ENCODE measurements at regions not wholly inside any gene's neighbourhood (a gene's known extent, or its start where the extent isn't known, plus 50 kb on each side); places are given as distances from the start of the nearest gene placed in this dataset.

DNA sequence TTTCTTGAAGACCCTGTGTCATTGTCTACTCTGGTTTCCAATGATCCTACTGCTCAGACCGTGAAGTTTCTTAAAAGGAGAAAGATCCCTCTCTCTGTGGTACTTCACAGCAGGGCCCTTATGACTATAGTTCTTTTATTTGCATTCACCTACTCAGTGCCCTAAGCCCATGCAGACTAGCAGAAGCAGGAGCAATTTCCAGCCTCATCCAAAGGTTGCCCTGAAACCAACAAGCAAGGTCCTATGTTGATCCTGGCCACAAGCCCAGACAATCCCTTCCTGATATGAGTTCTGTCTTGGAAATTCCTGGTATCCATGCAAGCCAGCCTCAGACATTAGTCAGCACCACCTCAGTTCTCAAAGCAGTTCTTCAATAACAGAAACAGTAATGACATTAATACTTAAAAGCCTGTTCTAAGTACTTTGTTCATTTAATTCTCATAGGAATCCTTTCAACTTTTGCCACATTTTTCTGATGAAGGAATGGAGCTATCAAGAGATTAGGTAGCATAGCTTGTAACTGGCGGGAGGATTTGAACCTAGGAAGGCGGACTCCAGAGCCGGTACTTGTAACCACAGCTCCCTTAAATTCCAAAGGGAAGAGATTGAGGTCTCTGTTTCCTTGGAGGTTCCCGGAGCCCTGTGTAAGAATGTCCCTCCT is 58.1 kb upstream of the ST8SIA6 start:
- Histone ChIP-seq H3K79me2 (ENCODE audit: insufficient read depth, low read depth, low read length) (no peaks in the 10 kb centered on the region), H3K27ac (ENCODE audit: low read depth, low read length, poor library complexity, severe bottlenecking) (no peak overlapping the region), H3K9me2 (ENCODE audit: insufficient read depth, low read length) (no peaks in the 10 kb centered on the region), H3K4me2 (ENCODE audit: low read length) (no peak overlapping the region), H3K9me3 (ENCODE audit: low read length) (no peaks in the 10 kb centered on the region), H3K4me3 (ENCODE audit: low read depth, low read length, poor library complexity, severe bottlenecking) (no peak overlapping the region), H4K20me1 (ENCODE audit: insufficient read depth, low read length) (no peaks in the 10 kb centered on the region), H3K4me1 (ENCODE audit: insufficient read depth, low read length, poor library complexity, severe bottlenecking) (no peaks in the 10 kb centered on the region), H3K36me3 (ENCODE audit: insufficient read depth, low read length) (no peaks in the 10 kb centered on the region), H2AFZ (ENCODE audit: low read length) (no peak overlapping the region)
- BruUV-seq (replicated peaks): no TSS peak
- CTCF ChIA-PET (ENCODE audit: unreplicated experiment): no interaction called here
- intact Hi-C loops (cut with micrococcal nuclease; ENCODE audit: unreplicated experiment): no loop called here
- POLR2A ChIA-PET: interaction anchor here (1.4 kb wide), 1 partner anchor 16 kb away, joined by 3 read pairs; no protein-coding TSS in a partner anchor
- no peak for TF ChIP-seq EZH2phosphoT487 (IDR thresholded peaks at IDR 0.05; ENCODE audit: borderline replicate concordance, low read depth, low read length)
- TF ChIP-seq, protein P1, sequence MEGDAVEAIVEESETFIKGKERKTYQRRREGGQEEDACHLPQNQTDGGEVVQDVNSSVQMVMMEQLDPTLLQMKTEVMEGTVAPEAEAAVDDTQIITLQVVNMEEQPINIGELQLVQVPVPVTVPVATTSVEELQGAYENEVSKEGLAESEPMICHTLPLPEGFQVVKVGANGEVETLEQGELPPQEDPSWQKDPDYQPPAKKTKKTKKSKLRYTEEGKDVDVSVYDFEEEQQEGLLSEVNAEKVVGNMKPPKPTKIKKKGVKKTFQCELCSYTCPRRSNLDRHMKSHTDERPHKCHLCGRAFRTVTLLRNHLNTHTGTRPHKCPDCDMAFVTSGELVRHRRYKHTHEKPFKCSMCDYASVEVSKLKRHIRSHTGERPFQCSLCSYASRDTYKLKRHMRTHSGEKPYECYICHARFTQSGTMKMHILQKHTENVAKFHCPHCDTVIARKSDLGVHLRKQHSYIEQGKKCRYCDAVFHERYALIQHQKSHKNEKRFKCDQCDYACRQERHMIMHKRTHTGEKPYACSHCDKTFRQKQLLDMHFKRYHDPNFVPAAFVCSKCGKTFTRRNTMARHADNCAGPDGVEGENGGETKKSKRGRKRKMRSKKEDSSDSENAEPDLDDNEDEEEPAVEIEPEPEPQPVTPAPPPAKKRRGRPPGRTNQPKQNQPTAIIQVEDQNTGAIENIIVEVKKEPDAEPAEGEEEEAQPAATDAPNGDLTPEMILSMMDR (conservative IDR thresholded peaks at IDR 0.05; ENCODE audit: low read length): no peak
- DNase-seq (ENCODE audit: low spot score): no peak

DNA sequence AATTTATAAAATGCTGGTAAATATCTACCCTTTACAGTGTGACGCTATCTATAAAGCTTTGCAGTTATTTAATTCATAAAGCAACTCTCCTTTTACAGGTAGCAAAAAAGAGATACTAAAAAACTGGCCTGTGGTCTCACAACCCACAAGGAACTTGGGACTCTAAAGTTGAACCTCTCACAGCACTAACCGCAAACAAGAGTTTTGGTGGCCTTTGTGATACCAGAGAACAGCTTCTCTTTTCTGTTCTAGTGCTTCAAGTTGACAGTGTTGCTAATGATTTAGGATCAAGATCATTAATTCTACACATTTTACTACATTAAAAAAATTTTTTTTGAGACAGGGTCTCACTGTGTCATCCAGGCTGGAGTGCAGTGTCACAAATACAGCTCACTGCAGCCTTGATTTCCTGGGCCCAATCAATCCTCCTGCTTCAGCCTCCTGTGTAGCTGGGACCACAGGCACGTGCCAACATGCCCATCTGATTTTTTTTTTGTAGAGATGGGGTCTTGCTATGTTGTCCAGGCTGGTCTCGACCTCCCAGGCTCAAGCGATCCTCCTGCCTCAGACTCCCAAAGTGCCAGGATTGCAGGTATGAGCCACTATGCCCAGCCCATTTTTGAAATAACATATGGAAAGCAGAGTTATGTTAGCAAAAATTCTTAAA is 56.0 kb upstream of the ST8SIA6 start:
- H3K4me3 ChIP-seq (ENCODE audit: low read depth, low read length, poor library complexity, severe bottlenecking): no peak overlapping the region
- H3K9me3 ChIP-seq (ENCODE audit: low read length): no peaks in the 10 kb centered on the region
- H3K9me2 ChIP-seq (ENCODE audit: insufficient read depth, low read length): no peaks in the 10 kb centered on the region
- intact Hi-C loops (cut with micrococcal nuclease; ENCODE audit: unreplicated experiment): no loop called here
- ChIA-PET CTCF (ENCODE audit: unreplicated experiment) (no interaction called here), POLR2A (interaction anchor here (0.6 kb wide), 1 partner anchor 177 kb away, joined by 3 read pairs; no protein-coding TSS in a partner anchor)
- H4K20me1 ChIP-seq (ENCODE audit: insufficient read depth, low read length): no peaks in the 10 kb centered on the region
- no peaks in the 10 kb centered on the region for H3K79me2 ChIP-seq (ENCODE audit: insufficient read depth, low read depth, low read length)
- H2AFZ ChIP-seq (ENCODE audit: low read length): no peak overlapping the region
- TF ChIP-seq EZH2phosphoT487 (IDR thresholded peaks at IDR 0.05; ENCODE audit: borderline replicate concordance, low read depth, low read length): no peak
- TF ChIP-seq, protein P1 (conservative IDR thresholded peaks at IDR 0.05; ENCODE audit: low read length): no peak
- no peaks in the 10 kb centered on the region for H3K4me1 ChIP-seq (ENCODE audit: insufficient read depth, low read length, poor library complexity, severe bottlenecking)
- H3K4me2 ChIP-seq (ENCODE audit: low read length): no peak overlapping the region
- BruUV-seq (replicated peaks): no TSS peak
- DNase-seq (ENCODE audit: low spot score): no peak
- no peak overlapping the region for H3K27ac ChIP-seq (ENCODE audit: low read depth, low read length, poor library complexity, severe bottlenecking)
- H3K36me3 ChIP-seq (ENCODE audit: insufficient read depth, low read length): no peaks in the 10 kb centered on the region

GRCh38 chr10:17507538-17507937 is 53.1 kb upstream of the ST8SIA6 start:
- POLR2A ChIA-PET: interaction anchor here (0.6 kb wide), 1 partner anchor 535 kb away, joined by 5 read pairs; no protein-coding TSS in a partner anchor

More at GRCh38 chr10:17507538-17507937, 53.1 kb upstream of the ST8SIA6 start:
- Histone ChIP-seq H3K36me3 (ENCODE audit: insufficient read depth, low read length) (no peaks in the 10 kb centered on the region), H3K27ac (ENCODE audit: low read depth, low read length, poor library complexity, severe bottlenecking) (no peak overlapping the region), H3K79me2 (ENCODE audit: insufficient read depth, low read depth, low read length) (no peaks in the 10 kb centered on the region), H3K4me1 (ENCODE audit: insufficient read depth, low read length, poor library complexity, severe bottlenecking) (no peaks in the 10 kb centered on the region), H3K9me3 (ENCODE audit: low read length) (no peaks in the 10 kb centered on the region), H4K20me1 (ENCODE audit: insufficient read depth, low read length) (no peaks in the 10 kb centered on the region), H3K9me2 (ENCODE audit: insufficient read depth, low read length) (no peaks in the 10 kb centered on the region), H3K4me3 (ENCODE audit: low read depth, low read length, poor library complexity, severe bottlenecking) (no peak overlapping the region), H3K4me2 (ENCODE audit: low read length) (no peak overlapping the region), H2AFZ (ENCODE audit: low read length) (no peak overlapping the region)
- no peak for TF ChIP-seq EZH2phosphoT487 (IDR thresholded peaks at IDR 0.05; ENCODE audit: borderline replicate concordance, low read depth, low read length)
- TF ChIP-seq, protein P1 (conservative IDR thresholded peaks at IDR 0.05; ENCODE audit: low read length): no peak
- no TSS peak for BruUV-seq (replicated peaks)
- intact Hi-C loops (cut with micrococcal nuclease; ENCODE audit: unreplicated experiment): no loop called here
- CTCF ChIA-PET (ENCODE audit: unreplicated experiment): no interaction called here
- DNase-seq (ENCODE audit: low spot score): no peak
